ENCODE measurements at regions not wholly inside any gene's neighbourhood (a gene's known extent, or its start where the extent isn't known, plus 50 kb on each side); places are given as distances from the start of the nearest gene placed in this dataset.

DNA sequence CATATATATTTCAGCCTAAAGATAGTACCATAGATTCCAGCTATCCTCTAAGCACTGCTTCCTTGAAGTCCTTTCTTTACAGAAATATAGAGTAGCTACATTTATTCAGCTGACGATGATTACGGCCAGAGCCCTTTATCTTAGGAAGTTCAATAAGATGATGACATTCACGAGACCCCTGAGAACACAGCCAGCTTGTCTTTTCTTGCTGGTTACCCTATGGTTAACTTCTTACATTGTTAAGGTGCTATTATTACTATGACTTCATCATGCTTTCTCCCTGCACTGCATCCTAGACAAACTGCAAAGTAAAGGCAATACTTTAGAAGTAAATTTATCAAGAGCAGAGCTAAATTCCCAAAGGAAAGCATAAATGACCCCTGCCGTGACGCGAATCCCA is 214.4 kb upstream of the LRFN5 start:
- TF ChIP-seq, protein P1, sequence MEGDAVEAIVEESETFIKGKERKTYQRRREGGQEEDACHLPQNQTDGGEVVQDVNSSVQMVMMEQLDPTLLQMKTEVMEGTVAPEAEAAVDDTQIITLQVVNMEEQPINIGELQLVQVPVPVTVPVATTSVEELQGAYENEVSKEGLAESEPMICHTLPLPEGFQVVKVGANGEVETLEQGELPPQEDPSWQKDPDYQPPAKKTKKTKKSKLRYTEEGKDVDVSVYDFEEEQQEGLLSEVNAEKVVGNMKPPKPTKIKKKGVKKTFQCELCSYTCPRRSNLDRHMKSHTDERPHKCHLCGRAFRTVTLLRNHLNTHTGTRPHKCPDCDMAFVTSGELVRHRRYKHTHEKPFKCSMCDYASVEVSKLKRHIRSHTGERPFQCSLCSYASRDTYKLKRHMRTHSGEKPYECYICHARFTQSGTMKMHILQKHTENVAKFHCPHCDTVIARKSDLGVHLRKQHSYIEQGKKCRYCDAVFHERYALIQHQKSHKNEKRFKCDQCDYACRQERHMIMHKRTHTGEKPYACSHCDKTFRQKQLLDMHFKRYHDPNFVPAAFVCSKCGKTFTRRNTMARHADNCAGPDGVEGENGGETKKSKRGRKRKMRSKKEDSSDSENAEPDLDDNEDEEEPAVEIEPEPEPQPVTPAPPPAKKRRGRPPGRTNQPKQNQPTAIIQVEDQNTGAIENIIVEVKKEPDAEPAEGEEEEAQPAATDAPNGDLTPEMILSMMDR (IDR thresholded peaks at IDR 0.05), result no peak
- no peak for TF ChIP-seq POLR2A (IDR thresholded peaks at IDR 0.05)
